DOHH2 (cell line): ENCODE measurements at regions not wholly inside any gene's neighbourhood (a gene's known extent, or its start where the extent isn't known, plus 50 kb on each side); places are given as distances from the start of the nearest gene placed in this dataset.

Experiments
- EZH2phosphoT487 ChIP-seq: fragments of 200-600 bp; sonication (generic); IDR thresholded peaks from 2 replicates; pipeline ENCODE4 v1.6.1; 2017; ENCODE audit warnings: borderline replicate concordance, mild to moderate bottlenecking, antibody characterized with exemption, low read length, moderate library complexity, mixed read lengths
- TF ChIP-seq, protein P1 (sequence below): fragments of 200-600 bp; sonication (generic); IDR thresholded peaks from one replicate; pipeline ENCODE4 v1.5.1; 2014; ENCODE audit warnings: antibody characterized with exemption, mild to moderate bottlenecking, low read depth, low read length; ENCODE audit not compliant: poor library complexity, severe bottlenecking

DNA sequence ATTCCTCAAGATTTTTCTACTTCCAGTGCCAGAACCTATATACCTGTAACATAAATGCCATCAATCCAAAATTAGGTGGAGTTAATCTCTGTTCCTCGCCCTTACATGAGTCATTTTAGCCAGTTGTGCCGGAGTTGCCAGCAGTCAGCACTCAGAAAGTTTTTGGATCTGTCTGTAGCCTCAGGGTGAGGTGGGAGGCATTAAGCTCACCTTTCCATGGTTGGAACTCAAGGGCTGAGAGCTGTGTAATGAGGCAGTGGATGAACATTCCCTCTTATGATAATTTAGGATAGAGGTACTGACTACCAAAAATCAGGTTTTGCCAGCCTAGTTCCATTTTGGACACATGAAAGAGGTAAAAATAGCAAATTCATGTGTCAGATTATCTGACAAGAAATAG lies 1553.1 kb upstream of the ADGRL3 start:
- TF ChIP-seq, protein P1, sequence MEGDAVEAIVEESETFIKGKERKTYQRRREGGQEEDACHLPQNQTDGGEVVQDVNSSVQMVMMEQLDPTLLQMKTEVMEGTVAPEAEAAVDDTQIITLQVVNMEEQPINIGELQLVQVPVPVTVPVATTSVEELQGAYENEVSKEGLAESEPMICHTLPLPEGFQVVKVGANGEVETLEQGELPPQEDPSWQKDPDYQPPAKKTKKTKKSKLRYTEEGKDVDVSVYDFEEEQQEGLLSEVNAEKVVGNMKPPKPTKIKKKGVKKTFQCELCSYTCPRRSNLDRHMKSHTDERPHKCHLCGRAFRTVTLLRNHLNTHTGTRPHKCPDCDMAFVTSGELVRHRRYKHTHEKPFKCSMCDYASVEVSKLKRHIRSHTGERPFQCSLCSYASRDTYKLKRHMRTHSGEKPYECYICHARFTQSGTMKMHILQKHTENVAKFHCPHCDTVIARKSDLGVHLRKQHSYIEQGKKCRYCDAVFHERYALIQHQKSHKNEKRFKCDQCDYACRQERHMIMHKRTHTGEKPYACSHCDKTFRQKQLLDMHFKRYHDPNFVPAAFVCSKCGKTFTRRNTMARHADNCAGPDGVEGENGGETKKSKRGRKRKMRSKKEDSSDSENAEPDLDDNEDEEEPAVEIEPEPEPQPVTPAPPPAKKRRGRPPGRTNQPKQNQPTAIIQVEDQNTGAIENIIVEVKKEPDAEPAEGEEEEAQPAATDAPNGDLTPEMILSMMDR, result no peak
- no peak for TF ChIP-seq EZH2phosphoT487
